H9 (cell line): ENCODE measurements at regions not wholly inside any gene's neighbourhood (a gene's known extent, or its start where the extent isn't known, plus 50 kb on each side); places are given as distances from the start of the nearest gene placed in this dataset.

Source experiments
- DNase-seq: peaks from one replicate; pipeline ENCODE4 v3.0.0-alpha.2; 2017
- H2AFZ ChIP-seq: one replicate; pipeline ENCODE4 v1.6.1; 2013; ENCODE audit warnings: mild to moderate bottlenecking, low read length, control low read depth, moderate library complexity
- H2AK5ac ChIP-seq: 2 replicates; pipeline ENCODE4 v1.6.1; 2013; ENCODE audit warnings: low read length, control low read depth, mixed read lengths; ENCODE audit not compliant: insufficient read length
- H2BK120ac ChIP-seq: one replicate; pipeline ENCODE4 v1.6.1; 2013; ENCODE audit warnings: low read depth, mild to moderate bottlenecking, low read length, control low read depth, inconsistent platforms; ENCODE audit not compliant: poor library complexity, severe bottlenecking
- H2BK12ac ChIP-seq: 2 replicates; pipeline ENCODE4 v1.6.1; 2013; ENCODE audit warnings: low read length, control low read depth, mixed read lengths, low read depth; ENCODE audit not compliant: insufficient read length
- H2BK15ac ChIP-seq: 2 replicates; pipeline ENCODE4 v1.6.1; 2013; ENCODE audit warnings: low read depth, low read length, control low read depth
- H2BK20ac ChIP-seq: one replicate; pipeline ENCODE4 v1.6.1; 2013; ENCODE audit warnings: low read depth, mild to moderate bottlenecking, low read length, control low read depth, inconsistent platforms; ENCODE audit not compliant: poor library complexity, severe bottlenecking
- H2BK5ac ChIP-seq: 2 replicates; pipeline ENCODE4 v1.6.1; 2013; ENCODE audit warnings: low read length, control low read depth, mixed read lengths; ENCODE audit not compliant: insufficient read length
- H3K14ac ChIP-seq: 2 replicates; pipeline ENCODE4 v1.6.1; 2013; ENCODE audit warnings: low read length, control low read depth; ENCODE audit not compliant: insufficient read depth
- H3K18ac ChIP-seq: 2 replicates; pipeline ENCODE4 v1.6.1; 2013; ENCODE audit warnings: low read depth, mild to moderate bottlenecking, mixed read lengths, low read length, control low read depth; ENCODE audit not compliant: insufficient read length
- H3K23ac ChIP-seq: 2 replicates; pipeline ENCODE4 v1.6.1; 2013; ENCODE audit warnings: low read length, control low read depth, mixed read lengths, low read depth; ENCODE audit not compliant: insufficient read length
- H3K23me2 ChIP-seq: 2 replicates; pipeline ENCODE4 v1.6.1; 2013; ENCODE audit warnings: low read depth, mild to moderate bottlenecking, mixed read lengths, low read length, control low read depth; ENCODE audit not compliant: insufficient read length, poor library complexity, severe bottlenecking
- H3K27ac ChIP-seq: 2 replicates; pipeline ENCODE4 v1.5.1; 2013; ENCODE audit warnings: low read length, control low read depth, mixed read lengths, low read depth; ENCODE audit not compliant: insufficient read length
- H3K27me3 ChIP-seq: 2 replicates; pipeline ENCODE4 v1.6.1; 2013; ENCODE audit warnings: low read length, control low read depth, inconsistent platforms; ENCODE audit not compliant: insufficient read depth
- H3K4ac ChIP-seq: 2 replicates; pipeline ENCODE4 v1.6.1; 2013; ENCODE audit warnings: low read depth, mild to moderate bottlenecking, control low read depth, inconsistent platforms, low read length, moderate library complexity
- H3K4me1 ChIP-seq: 2 replicates; pipeline ENCODE4 v1.6.1; 2013; ENCODE audit warnings: low read length, control low read depth, inconsistent platforms; ENCODE audit not compliant: insufficient read depth
- H3K4me2 ChIP-seq: 2 replicates; pipeline ENCODE4 v1.6.1; 2013; ENCODE audit warnings: low read length, control low read depth, mixed read lengths; ENCODE audit not compliant: insufficient read length, insufficient read depth
- H3K56ac ChIP-seq: 2 replicates; pipeline ENCODE4 v1.6.1; 2013; ENCODE audit warnings: low read depth, mild to moderate bottlenecking, mixed read lengths, low read length, control low read depth; ENCODE audit not compliant: insufficient read length
- H3K79me1 ChIP-seq: 2 replicates; pipeline ENCODE4 v1.6.1; 2013; ENCODE audit warnings: low read depth, mild to moderate bottlenecking, moderate library complexity, low read length, control low read depth, inconsistent platforms; ENCODE audit not compliant: insufficient read depth, poor library complexity, severe bottlenecking
- H3K79me2 ChIP-seq: 2 replicates; pipeline ENCODE4 v1.6.1; 2013; ENCODE audit warnings: low read length, control low read depth, inconsistent platforms; ENCODE audit not compliant: insufficient read depth
- H3K9ac ChIP-seq: 2 replicates; pipeline ENCODE4 v1.6.1; 2013; ENCODE audit warnings: low read length, control low read depth, mixed read lengths; ENCODE audit not compliant: insufficient read length; ENCODE audit errors: extremely low read depth
- H3K9me3 ChIP-seq: one replicate; pipeline ENCODE4 v1.6.1; 2013; ENCODE audit warnings: low read depth, low read length, inconsistent platforms; ENCODE audit not compliant: control insufficient read depth
- H3T11ph ChIP-seq: one replicate; pipeline ENCODE4 v1.6.1; 2013; ENCODE audit warnings: mild to moderate bottlenecking, low read length, control low read depth, inconsistent platforms
- H4K20me1 ChIP-seq: one replicate; pipeline ENCODE4 v1.6.1; 2013; ENCODE audit not compliant: control insufficient read depth, insufficient read length, insufficient read depth
- H4K5ac ChIP-seq: 2 replicates; pipeline ENCODE4 v1.6.1; 2013; ENCODE audit warnings: low read depth, mild to moderate bottlenecking, mixed read lengths, low read length, control low read depth; ENCODE audit not compliant: insufficient read length
- H4K8ac ChIP-seq: replicated peaks from 2 replicates; pipeline ENCODE4 v1.6.1; 2013; ENCODE audit warnings: low read length, control low read depth, mixed read lengths, low read depth; ENCODE audit not compliant: insufficient read length
- H4K91ac ChIP-seq: 2 replicates; pipeline ENCODE4 v1.6.1; 2013; ENCODE audit warnings: low read depth, mild to moderate bottlenecking, moderate library complexity, mixed read lengths, low read length, control low read depth; ENCODE audit not compliant: insufficient read length
- H3K27ac Mint-ChIP-seq, 3 experiments: 2 replicates in 2 of 3; 3 replicates in 1 of 3; pipeline ENCODE4 v1.8.0; 2020 to 2021; ENCODE audit warnings: mixed read lengths in 3 of 3, mild to moderate bottlenecking in 1 of 3, moderate library complexity in 1 of 3
- H3K27me3 Mint-ChIP-seq: 2 replicates; pipeline ENCODE4 v1.8.0; 2021; ENCODE audit warnings: low read depth, mild to moderate bottlenecking, moderate library complexity, mixed read lengths
- H3K36me3 Mint-ChIP-seq, 3 experiments: 2 replicates in 2 of 3; 3 replicates in 1 of 3; pipeline ENCODE4 v1.8.0; 2020 to 2021; ENCODE audit warnings: low read depth in 3 of 3, mixed read lengths in 3 of 3; ENCODE audit not compliant: insufficient read depth in 1 of 3
- H3K4me1 Mint-ChIP-seq, 2 experiments: 2 replicates each; pipeline ENCODE4 v1.8.0; 2020; ENCODE audit warnings: mixed read lengths in 2 of 2
- H3K4me3 Mint-ChIP-seq, 2 experiments: 2 replicates in 1 of 2; 3 replicates in 1 of 2; pipeline ENCODE4 v1.8.0; 2020 to 2021; ENCODE audit warnings: mild to moderate bottlenecking in 2 of 2, mixed read lengths in 2 of 2, moderate library complexity in 1 of 2
- H3K9me3 Mint-ChIP-seq, 2 experiments: 2 replicates in 1 of 2; 3 replicates in 1 of 2; pipeline ENCODE4 v1.8.0; 2020; ENCODE audit warnings: mild to moderate bottlenecking in 2 of 2, mixed read lengths in 2 of 2, moderate library complexity in 1 of 2
- CTCF ChIP-seq: fragments of 200-600 bp; sonication (generic); conservative IDR thresholded peaks from 3 replicates; pipeline ENCODE4 v1.8.0; 2021; ENCODE audit warnings: antibody characterized with exemption, mild to moderate bottlenecking
- WGBS: extraction: QIAGEN DNeasy Blood & Tissue Kit; methylation state at CpG from one replicate; pipeline ENCODE4 v1.1.7; 2013; ENCODE audit warnings: missing lambda C conversion rate, low lambda C conversion rate, mixed read lengths; ENCODE audit not compliant: insufficient read length; ENCODE audit errors: extremely low coverage; 5-methylcytosine and 5-hydroxymethylcytosine counted together

- Histone ChIP-seq H4K91ac (no peak overlapping the region), H3K79me1 (no peaks in the 10 kb centered on the region), H4K5ac (no peak overlapping the region), H3K79me2 (no peaks in the 10 kb centered on the region), H2BK20ac (no peak overlapping the region), H3K4me1 (no peaks in the 10 kb centered on the region), H3K14ac (no peak overlapping the region), H3K27me3 (no peaks in the 10 kb centered on the region), H3K9ac (no peak overlapping the region), H3K18ac (no peak overlapping the region), H3K23me2 (no peaks in the 10 kb centered on the region), H3T11ph (no peak overlapping the region), H2AFZ (no peak overlapping the region), H3K56ac (no peak overlapping the region), H2BK5ac (no peak overlapping the region), H2BK15ac (no peak overlapping the region), H3K4me2 (no peak overlapping the region), H3K4ac (no peak overlapping the region), H4K20me1 (no peaks in the 10 kb centered on the region), H4K8ac (no peak overlapping the region), H3K23ac (no peak overlapping the region), H2BK120ac (no peak overlapping the region), H2AK5ac (no peak overlapping the region), H2BK12ac (no peak overlapping the region), H3K9me3 (no peaks in the 10 kb centered on the region), H3K27ac (no peak overlapping the region)
- Mint-ChIP-seq H3K4me1 (peaks cover 0 to 6% of the 10 kb centered on the region in 2 experiments; a peak in 1 of 4 replicates), H3K27me3 (no peaks in the 10 kb centered on the region), H3K27ac (no peak overlapping the region), H3K4me3 (no peak overlapping the region), H3K9me3 (peaks cover 2 to 3% of the 10 kb centered on the region in 2 experiments; a peak in 2 of 5 replicates), H3K36me3 (no peaks in the 10 kb centered on the region; a peak in 1 of 7 replicates)
- TF ChIP-seq CTCF: no peak
- no peak for DNase-seq
- WGBS: no CpG with 5 or more reads among the region's 5 CpGs
Observed at GRCh38 chr3:6260551-6261191, 600.2 kb upstream of the GRM7 start.
